GM23338 (cell line): ENCODE measurements at regions not wholly inside any gene's neighbourhood (a gene's known extent, or its start where the extent isn't known, plus 50 kb on each side); places are given as distances from the start of the nearest gene placed in this dataset.

Experiments
- CREB1 ChIP-seq: fragments of 250-450 bp; sonication (Bioruptor Pico); IDR thresholded peaks from 2 replicates; pipeline ENCODE4 v1.5.0; 2020; ENCODE audit warnings: low read depth, mild to moderate bottlenecking, moderate library complexity
- CTCF ChIP-seq, 2 experiments: fragments of 200-600 bp in 1 of 2; sonication (generic) in 1 of 2; conservative IDR thresholded peaks; 2 replicates each; pipeline versions ENCODE4 v1.5.1 to v1.6.1; 2016 to 2017; ENCODE audit warnings: antibody characterized with exemption in 2 of 2, low read depth in 2 of 2, mild to moderate bottlenecking in 2 of 2, moderate library complexity in 1 of 2
- EZH2 ChIP-seq: fragments of 200-600 bp; sonication (generic); IDR thresholded peaks from one replicate; pipeline ENCODE4 v1.8.0; 2017; ENCODE audit warnings: antibody characterized with exemption, mild to moderate bottlenecking, low read depth; ENCODE audit not compliant: unreplicated experiment
- POLR2AphosphoS5 ChIP-seq: IDR thresholded peaks from 2 replicates; pipeline ENCODE4 v1.6.1; 2016; ENCODE audit warnings: antibody characterized with exemption, low read depth
- REST ChIP-seq: IDR thresholded peaks from one replicate; pipeline ENCODE4 v1.6.1; 2018; ENCODE audit warnings: antibody characterized with exemption; ENCODE audit not compliant: unreplicated experiment

- TF ChIP-seq CTCF (conservative IDR thresholded peaks at IDR 0.05; ENCODE audit: low read depth in 2 of 2) (no peak), POLR2AphosphoS5 (no peak), EZH2 (no peak), CREB1 (CRISPR knock-in tag) (no peak), REST (no peak)
Measured at GRCh38 chr4:117825600-117825999, 208.7 kb upstream of the NDST3 start.
